Ovary (tissue), 7 donors: ENCODE measurements at regions not wholly inside any gene's neighbourhood (a gene's known extent, or its start where the extent isn't known, plus 50 kb on each side); places are given as distances from the start of the nearest gene placed in this dataset.
"Not testable (repeated sequence)": the region's sequence is repeated elsewhere in the genome, so short reads cannot be mapped to it uniquely, and the experiment has no call there.

Experiments used
- DNase-seq, 5 donors: peaks; one replicate each; pipeline ENCODE4 v3.0.0-alpha.2; 2019 to 2020
- H3K27ac ChIP-seq, 2 donors: fragments of 200-600 bp; one replicate each; pipeline versions ENCODE4 v1.5.1 to v1.8.0; 2019 to 2022
- H3K27me3 ChIP-seq: fragments of 200-600 bp; one replicate; pipeline ENCODE4 v1.8.0; 2022
- H3K36me3 ChIP-seq: fragments of 200-600 bp; sonication (generic); one replicate; pipeline ENCODE4 v1.5.1; 2019
- H3K4me1 ChIP-seq: one replicate; pipeline ENCODE4 v1.8.1; 2013; ENCODE audit warnings: mild to moderate bottlenecking, moderate library complexity; ENCODE audit not compliant: insufficient read depth
- H3K4me3 ChIP-seq: fragments of 200-600 bp; sonication (generic); one replicate; pipeline ENCODE4 v1.5.1; 2017
- H3K9me3 ChIP-seq, 2 donors: fragments of 200-600 bp in 1 of 2; sonication (generic) in 1 of 2; one replicate each; pipeline versions ENCODE4 v1.5.1 to v1.8.1; 2013 to 2019; ENCODE audit warnings: mild to moderate bottlenecking in 1 of 2, moderate library complexity in 1 of 2
- EP300 ChIP-seq: sonication (generic); formaldehyde crosslinking; IDR thresholded peaks from one replicate; pipeline ENCODE4 v1.6.1; 2017; ENCODE audit warnings: antibody characterized with exemption
- POLR2A ChIP-seq: fragments of 450-650 bp; IDR thresholded peaks from one replicate; pipeline ENCODE4 v1.6.1; 2017; ENCODE audit warnings: antibody characterized with exemption, mild to moderate bottlenecking, moderate library complexity
- WGBS, 3 donors: extraction: QIAGEN DNeasy Blood & Tissue Kit in 1 of 3; methylation state at CpG; one replicate each; pipeline versions ENCODE4 v1.1.5 to v1.1.7; 2013 to 2017; 5-methylcytosine and 5-hydroxymethylcytosine counted together
- intact Hi-C, 4 donors: fragments of 100-400 bp; cut with DNase I; formaldehyde crosslinking; loops; one replicate each; pipeline versions ENCODE4 v1.11.0 to v1.15.1; 2022 to 2023
- TF ChIP-seq, protein P1 (sequence below), 3 donors: fragments of 450-650 bp in 2 of 3; fragments of 200-600 bp in 1 of 3; IDR thresholded peaks; one replicate each; pipeline versions ENCODE4 v1.5.1 to v1.8.0; 2016 to 2022; ENCODE audit warnings: antibody characterized with exemption in 3 of 3, mild to moderate bottlenecking in 1 of 3
- donor health status: DM: no; HTN: no; CAD: no; lungs with moderate emphysema.
- donor health status: DM: no; HTN: no; CAD: no.
- donor health status: Bipolar disorder and iron deficiency.
- donor health status: DM: no; HTN: no; CAD: no.
- donor health status: DM: yes; HTN: yes; CAD: no.

DNA sequence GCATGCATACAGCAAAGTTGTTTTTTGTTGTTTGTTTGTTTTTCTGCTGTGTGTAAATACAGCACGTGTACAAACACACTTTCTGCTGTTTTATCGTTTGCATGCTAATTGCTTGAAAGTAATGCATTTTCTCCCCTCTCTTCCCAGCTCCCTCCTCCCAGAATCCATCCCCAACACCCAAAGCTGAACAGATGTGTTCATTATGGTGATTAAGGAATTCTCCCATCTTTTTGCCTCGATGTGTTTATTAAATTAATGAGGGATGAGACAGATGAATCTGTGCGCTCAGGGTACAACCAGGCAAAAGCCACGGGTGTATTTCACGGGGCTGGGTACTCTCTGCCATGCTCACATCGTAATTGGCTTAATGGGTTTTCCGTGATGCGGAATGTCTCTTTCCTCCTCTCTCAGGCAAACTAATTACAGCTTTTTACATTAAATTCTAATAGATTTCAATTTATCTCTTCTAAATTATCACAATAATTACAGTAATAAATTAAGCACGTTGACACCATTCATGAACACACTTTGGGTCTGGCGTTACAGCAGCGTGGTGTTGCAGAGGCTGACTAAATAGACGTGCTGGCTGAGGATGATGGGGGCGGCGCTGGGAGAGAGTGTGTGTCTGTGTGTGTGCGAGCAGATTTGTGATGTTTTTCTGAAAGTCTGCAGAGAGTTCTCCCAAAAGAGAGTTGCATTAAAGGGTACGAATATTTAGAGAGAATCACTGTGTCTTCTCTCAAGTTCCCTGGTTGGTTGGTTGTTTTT, 117.7 kb downstream of the CRLF2 start:
- peaks cover 0 to 9% of the 10 kb centered on the region in 2 donors for H3K9me3 ChIP-seq
- H3K4me3 ChIP-seq: no peak overlapping the region
- WGBS, 3 donors: 80 to 86% (median 80%) methylated on average over 17 of the region's 17 CpGs
- H3K4me1 ChIP-seq: no peaks in the 10 kb centered on the region
- TF ChIP-seq EP300 (no peak), POLR2A (no peak)
- TF ChIP-seq, protein P1, sequence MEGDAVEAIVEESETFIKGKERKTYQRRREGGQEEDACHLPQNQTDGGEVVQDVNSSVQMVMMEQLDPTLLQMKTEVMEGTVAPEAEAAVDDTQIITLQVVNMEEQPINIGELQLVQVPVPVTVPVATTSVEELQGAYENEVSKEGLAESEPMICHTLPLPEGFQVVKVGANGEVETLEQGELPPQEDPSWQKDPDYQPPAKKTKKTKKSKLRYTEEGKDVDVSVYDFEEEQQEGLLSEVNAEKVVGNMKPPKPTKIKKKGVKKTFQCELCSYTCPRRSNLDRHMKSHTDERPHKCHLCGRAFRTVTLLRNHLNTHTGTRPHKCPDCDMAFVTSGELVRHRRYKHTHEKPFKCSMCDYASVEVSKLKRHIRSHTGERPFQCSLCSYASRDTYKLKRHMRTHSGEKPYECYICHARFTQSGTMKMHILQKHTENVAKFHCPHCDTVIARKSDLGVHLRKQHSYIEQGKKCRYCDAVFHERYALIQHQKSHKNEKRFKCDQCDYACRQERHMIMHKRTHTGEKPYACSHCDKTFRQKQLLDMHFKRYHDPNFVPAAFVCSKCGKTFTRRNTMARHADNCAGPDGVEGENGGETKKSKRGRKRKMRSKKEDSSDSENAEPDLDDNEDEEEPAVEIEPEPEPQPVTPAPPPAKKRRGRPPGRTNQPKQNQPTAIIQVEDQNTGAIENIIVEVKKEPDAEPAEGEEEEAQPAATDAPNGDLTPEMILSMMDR (IDR thresholded peaks at IDR 0.05): no peak
- DNase-seq: no peak
- H3K27me3 ChIP-seq: no peaks in the 10 kb centered on the region
- no peak overlapping the region for H3K27ac ChIP-seq
- no peaks in the 10 kb centered on the region for H3K36me3 ChIP-seq
- intact Hi-C loops: no loop called here

DNA sequence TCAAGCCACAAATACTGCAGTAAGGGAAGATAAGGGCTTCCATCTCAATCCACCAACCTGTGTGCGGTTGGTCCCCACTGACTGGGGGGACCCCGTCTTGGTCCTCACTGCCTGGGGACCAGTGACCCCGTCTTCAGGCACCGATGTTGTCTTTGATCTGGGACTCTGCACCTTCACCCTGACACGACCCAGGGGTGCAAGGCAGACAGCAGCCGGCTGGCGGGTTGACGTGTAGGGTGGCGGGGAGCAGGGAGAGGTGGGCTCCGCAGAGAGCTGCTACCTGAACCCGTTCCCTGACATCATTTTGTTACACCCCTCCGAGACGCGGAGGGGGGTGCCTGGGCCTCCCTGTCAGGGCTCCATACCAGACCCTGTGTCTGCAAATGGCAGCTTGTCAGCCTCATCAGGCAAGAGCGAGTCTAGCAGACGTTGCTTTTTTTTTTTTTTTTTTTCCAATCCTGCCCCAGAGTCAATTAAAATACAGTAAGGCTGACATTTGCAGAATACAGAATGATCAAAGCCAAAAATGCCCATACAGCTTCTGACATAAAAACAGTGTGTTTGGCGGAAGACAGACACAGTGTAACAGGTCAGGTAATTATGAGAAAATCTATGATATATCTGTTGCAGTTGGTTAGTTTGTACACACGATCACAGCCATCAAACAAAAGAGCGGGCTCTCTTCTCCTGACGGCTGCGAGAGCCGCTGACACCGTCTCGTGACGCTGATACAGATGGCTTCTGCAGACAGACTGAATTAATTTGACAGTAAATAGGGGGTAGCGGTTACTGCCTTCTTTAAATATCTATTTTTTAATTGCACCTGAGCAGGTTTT, 118.6 kb downstream of the CRLF2 start:
- Histone ChIP-seq H3K4me1 (no peaks in the 10 kb centered on the region), H3K27ac (no peak overlapping the region), H3K36me3 (no peaks in the 10 kb centered on the region), H3K27me3 (no peaks in the 10 kb centered on the region), H3K4me3 (no peak overlapping the region), H3K9me3 (peaks cover 0 to 9% of the 10 kb centered on the region in 2 donors)
- 50 to 54% (median 53%) methylated on average over 26 of the region's 26 CpGs for WGBS, 3 donors
- TF ChIP-seq EP300 (no peak), POLR2A (no peak)
- TF ChIP-seq, protein P1 (IDR thresholded peaks at IDR 0.05): no peak
- intact Hi-C loops: no loop called here
- no peak for DNase-seq

DNA sequence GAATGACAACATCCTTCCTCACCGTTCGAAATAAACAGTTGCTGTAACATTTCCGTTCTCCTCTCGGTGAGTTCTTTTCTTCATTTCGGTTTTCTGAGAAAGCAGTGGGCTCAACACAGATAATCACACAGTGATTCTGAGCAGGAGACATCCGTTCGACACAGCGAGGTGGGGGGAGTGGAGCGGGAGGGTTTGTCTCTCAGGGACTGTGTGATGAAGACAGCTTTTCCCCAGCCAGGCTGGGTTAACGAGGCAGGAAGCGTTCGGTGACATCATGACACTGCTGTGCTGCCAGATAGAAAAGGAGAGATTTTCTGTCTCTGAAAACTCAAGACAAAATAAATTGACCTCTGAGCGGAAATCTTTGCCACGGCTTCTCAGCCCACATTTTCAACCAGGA, 119.3 kb downstream of the CRLF2 start:
- Histone ChIP-seq H3K27me3 (no peaks in the 10 kb centered on the region), H3K36me3 (no peaks in the 10 kb centered on the region), H3K27ac (no peak overlapping the region), H3K4me1 (no peaks in the 10 kb centered on the region), H3K9me3 (peaks cover 0 to 9% of the 10 kb centered on the region in 2 donors), H3K4me3 (no peak overlapping the region)
- DNase-seq: no peak
- intact Hi-C loops: no loop called here
- WGBS, 3 donors: 53 to 58% (median 55%) methylated on average over 14 of the region's 14 CpGs
- TF ChIP-seq EP300 (no peak), POLR2A (no peak)
- TF ChIP-seq, protein P1 (IDR thresholded peaks at IDR 0.05): no peak

DNA sequence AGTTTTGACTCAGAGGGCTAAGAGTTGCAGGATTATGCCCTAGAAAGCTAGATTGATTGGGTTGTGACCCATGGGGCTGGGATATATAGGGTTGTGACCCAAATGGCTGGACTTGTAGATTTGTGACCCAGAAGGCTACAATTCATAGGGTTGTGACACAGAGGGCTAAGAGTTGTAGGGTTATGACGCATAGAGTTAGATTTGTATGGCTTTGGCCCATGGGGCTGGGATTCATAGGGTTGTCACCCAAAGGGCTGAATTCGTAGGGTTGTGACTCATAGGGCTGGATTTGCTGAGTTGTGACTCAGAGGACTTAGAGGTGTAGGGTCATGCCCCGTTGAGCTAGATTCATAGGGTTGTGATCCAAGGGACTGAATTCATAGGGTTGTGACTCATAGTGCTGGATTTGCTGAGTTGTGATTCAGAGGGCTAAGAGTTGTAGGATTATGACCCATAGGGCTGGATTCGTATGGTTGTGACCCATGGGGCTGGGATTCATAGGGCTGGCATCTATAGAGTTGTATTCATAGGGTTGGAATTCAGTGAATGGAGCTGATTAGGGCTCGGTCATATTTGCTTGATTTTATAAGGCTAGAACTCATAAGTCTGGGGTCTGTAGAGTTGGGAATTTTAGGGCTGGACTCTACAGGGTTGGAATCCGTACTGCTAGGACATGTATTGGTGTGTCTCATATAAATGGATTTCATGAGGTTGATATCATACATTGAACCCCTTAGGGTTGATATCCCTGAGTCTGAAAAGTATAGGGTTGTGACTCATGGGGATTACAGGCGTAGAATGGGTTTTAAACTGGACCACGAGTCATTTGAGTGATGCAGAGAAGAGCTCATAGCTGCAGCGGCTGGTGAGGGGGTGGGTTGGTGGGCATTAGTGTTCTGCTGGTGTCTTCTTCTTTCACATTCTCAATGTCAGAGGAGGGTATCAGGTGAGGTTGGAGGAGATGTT, 125.7 kb downstream of the CRLF2 start:
- Histone ChIP-seq H3K4me3 (no peak overlapping the region), H3K27ac (no peak overlapping the region), H3K9me3 (peaks cover 0 to 7% of the 10 kb centered on the region in 2 donors), H3K4me1 (no peaks in the 10 kb centered on the region), H3K27me3 (no peaks in the 10 kb centered on the region), H3K36me3 (no peaks in the 10 kb centered on the region)
- intact Hi-C loops: no loop called here
- WGBS, 3 donors: 64 to 67% (median 65%) methylated on average over 9 of the region's 9 CpGs
- DNase-seq: no peak
- TF ChIP-seq EP300 (no peak), POLR2A (no peak)
- TF ChIP-seq, protein P1 (IDR thresholded peaks at IDR 0.05): no peak

DNA sequence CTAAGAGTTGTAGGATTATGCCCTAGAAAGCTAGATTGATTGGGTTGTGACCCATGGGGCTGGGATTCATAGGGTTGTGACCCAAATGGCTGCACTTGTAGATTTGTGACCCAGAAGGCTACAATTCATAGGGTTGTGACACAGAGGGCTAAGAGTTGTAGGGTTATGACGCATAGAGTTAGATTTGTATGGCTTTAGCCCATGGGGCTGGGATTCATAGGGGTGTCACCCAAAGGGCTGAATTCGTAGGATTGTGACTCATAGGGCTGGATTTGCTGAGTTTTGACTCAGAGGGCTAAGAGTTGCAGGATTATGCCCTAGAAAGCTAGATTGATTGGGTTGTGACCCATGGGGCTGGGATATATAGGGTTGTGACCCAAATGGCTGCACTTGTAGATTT, 126.6 kb downstream of the CRLF2 start:
- intact Hi-C loops, H3K27ac ChIP-seq, H3K27me3 ChIP-seq, H3K4me1 ChIP-seq, H3K36me3 ChIP-seq, H3K4me3 ChIP-seq, DNase-seq, H3K9me3 ChIP-seq: not testable (repeated sequence)
- WGBS, 3 donors: 73 to 85% (median 75%) methylated on average over 2 of the region's 2 CpGs
